RPMI8226 (cell line): ENCODE measurements at regions not wholly inside any gene's neighbourhood (a gene's known extent, or its start where the extent isn't known, plus 50 kb on each side); places are given as distances from the start of the nearest gene placed in this dataset.
A peak's percentile ranks its signal among the peaks of the same experiment; 100 is the strongest.

Experiments used
- DNase-seq: peaks from one replicate; pipeline ENCODE4 v3.0.0-alpha.2; 2015

DNA sequence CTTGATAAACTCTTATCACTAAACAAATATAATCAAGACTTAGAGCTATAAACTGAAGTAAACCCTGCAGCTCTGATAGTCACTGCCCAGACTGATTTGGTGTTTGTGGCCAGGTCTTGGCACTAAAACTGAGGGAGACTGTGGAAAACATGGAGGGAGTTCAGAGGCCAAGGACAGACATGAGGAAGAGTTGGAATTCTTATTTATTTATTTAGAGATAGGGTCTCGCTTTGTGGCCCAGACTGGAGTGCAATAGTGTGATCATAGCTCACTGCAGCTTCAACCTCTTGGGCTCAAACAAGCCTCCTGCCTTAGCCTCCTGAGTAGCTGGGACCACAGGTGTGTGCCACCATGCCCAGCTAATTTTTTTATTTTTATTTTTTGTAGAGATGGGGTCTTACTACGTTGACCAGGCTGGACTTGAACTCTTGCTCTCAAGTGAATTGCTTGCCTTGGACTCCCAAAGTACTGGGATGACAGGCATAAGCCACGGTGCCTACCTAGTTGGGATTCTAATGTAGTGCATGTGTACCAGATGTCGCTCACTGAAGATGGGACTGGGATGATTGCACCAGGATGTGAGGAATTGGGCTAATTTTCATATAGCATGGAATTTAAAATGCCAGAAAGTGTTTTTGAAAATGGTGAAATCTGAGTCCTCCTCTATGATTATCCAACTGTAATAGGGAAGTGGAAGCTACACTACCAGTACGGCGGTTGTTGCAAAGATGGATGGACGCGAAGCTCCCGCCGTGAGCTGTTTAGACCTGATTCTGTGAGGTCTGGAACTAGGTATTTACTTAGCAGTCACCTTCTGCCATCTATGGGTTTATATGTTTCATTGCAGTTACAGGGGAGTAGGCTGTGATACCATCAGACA, 52.7 kb upstream of the CTLA4 start:
- peak; percentile 78 for DNase-seq

DNA sequence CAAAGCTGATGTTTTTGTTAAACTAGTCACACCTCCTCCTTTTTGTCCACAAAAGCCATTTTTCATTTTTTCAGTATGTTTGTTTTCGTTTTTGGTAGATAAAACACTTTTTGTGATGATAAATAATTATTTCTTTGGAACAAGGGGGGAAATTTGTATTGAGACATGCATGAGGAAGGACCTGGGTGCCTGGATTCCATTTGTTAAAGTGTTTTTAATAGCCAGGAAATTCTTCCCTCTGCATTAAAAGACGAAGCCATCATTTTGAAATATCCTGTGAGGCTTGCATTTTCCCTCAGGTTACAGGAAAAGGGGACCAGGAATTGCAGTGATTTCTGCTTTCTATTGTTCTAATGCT, 52.1 kb upstream of the CTLA4 start:
- DNase-seq: no peak

DNA sequence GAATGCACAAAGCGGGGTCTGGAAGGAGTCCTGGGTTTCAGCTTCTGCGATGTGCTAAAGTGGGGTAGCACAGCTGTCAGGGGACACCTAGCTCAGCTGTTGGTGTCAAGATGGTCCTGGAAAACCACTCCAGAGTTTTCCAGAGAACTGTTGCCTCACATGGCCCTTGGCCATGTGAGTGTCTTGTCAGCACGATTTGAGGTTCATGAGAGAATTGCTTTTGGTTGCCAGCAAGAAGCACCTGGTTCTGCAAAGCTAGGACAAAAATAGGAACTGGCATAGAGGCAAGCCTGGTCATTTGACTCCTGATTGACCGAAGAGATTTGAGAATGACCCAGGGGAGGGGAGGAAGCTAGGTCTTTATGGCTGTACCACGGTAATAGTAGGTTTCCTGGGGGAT, 50.4 kb upstream of the CTLA4 start:
- DNase-seq: peak; percentile 69
